OCI-LY1 (cell line): ENCODE measurements at regions not wholly inside any gene's neighbourhood (a gene's known extent, or its start where the extent isn't known, plus 50 kb on each side); places are given as distances from the start of the nearest gene placed in this dataset.

Experiments
- H2AFZ ChIP-seq: fragments of 200-600 bp; sonication (generic), shearing (Covaris generic); 2 replicates; pipeline ENCODE4 v1.6.0; 2014; ENCODE audit warnings: antibody characterized with exemption, mild to moderate bottlenecking, low read length
- H3F3A ChIP-seq: fragments of 200-600 bp; sonication (generic), shearing (Covaris generic); 2 replicates; pipeline ENCODE4 v1.6.0; 2014; ENCODE audit warnings: mild to moderate bottlenecking, antibody characterized with exemption, low read length, moderate library complexity; ENCODE audit not compliant: insufficient read depth
- H3K27ac ChIP-seq: fragments of 200-600 bp; sonication (generic); 2 replicates; pipeline ENCODE4 v1.5.1; 2014; ENCODE audit warnings: low read length, mixed run types, mild to moderate bottlenecking, low read depth; ENCODE audit not compliant: poor library complexity, severe bottlenecking
- H3K27me3 ChIP-seq: fragments of 200-600 bp; sonication (generic); 2 replicates; pipeline ENCODE4 v1.6.0; 2014; ENCODE audit warnings: antibody characterized with exemption, mild to moderate bottlenecking, low read length, moderate library complexity; ENCODE audit not compliant: insufficient read depth
- H3K36me3 ChIP-seq: fragments of 200-600 bp; sonication (generic); 2 replicates; pipeline ENCODE4 v1.6.1; 2014; ENCODE audit warnings: mild to moderate bottlenecking, antibody characterized with exemption, low read length, moderate library complexity, mixed read lengths; ENCODE audit not compliant: insufficient read depth
- H3K4me1 ChIP-seq: fragments of 200-600 bp; sonication (generic); 2 replicates; pipeline ENCODE4 v1.5.1; 2014; ENCODE audit warnings: mild to moderate bottlenecking, low read length, moderate library complexity; ENCODE audit not compliant: insufficient read depth, severe bottlenecking
- H3K4me2 ChIP-seq: fragments of 200-600 bp; sonication (generic), shearing (Covaris generic); 2 replicates; pipeline ENCODE4 v1.6.1; 2014; ENCODE audit warnings: low read length
- H3K4me3 ChIP-seq: fragments of 200-600 bp; sonication (generic); 2 replicates; pipeline ENCODE4 v1.5.1; 2014; ENCODE audit warnings: low read length, low read depth, mild to moderate bottlenecking, mixed read lengths; ENCODE audit not compliant: poor library complexity, severe bottlenecking
- H3K79me2 ChIP-seq: fragments of 200-600 bp; shearing (Covaris generic); 2 replicates; pipeline ENCODE4 v1.6.1; 2016; ENCODE audit warnings: mixed run types, low read length, mixed read lengths; ENCODE audit not compliant: insufficient read depth
- H3K9ac ChIP-seq: fragments of 200-600 bp; sonication (generic), shearing (Covaris generic); 2 replicates; pipeline ENCODE4 v1.6.1; 2014; ENCODE audit warnings: mild to moderate bottlenecking, low read length, mixed read lengths
- H3K9me2 ChIP-seq: fragments of 200-600 bp; sonication (generic), shearing (Covaris generic); 2 replicates; pipeline ENCODE4 v1.6.1; 2014; ENCODE audit warnings: low read depth, mild to moderate bottlenecking, low read length, mixed read lengths
- H3K9me3 ChIP-seq: fragments of 200-600 bp; shearing (Covaris generic); 2 replicates; pipeline ENCODE4 v1.6.1; 2014; ENCODE audit warnings: low read length, mixed read lengths
- H4K20me1 ChIP-seq: fragments of 200-600 bp; sonication (generic), shearing (Covaris generic); 2 replicates; pipeline ENCODE4 v1.6.0; 2016; ENCODE audit warnings: mild to moderate bottlenecking, low read length; ENCODE audit not compliant: insufficient read depth
- CTCF ChIP-seq: fragments of 200-600 bp; sonication (generic), shearing (Covaris generic); IDR thresholded peaks from 2 replicates; pipeline ENCODE4 v1.5.1; 2017; ENCODE audit warnings: mild to moderate bottlenecking, antibody characterized with exemption, low read length, moderate library complexity, mixed read lengths
- EZH2 ChIP-seq: fragments of 200-600 bp; sonication (generic), shearing (Covaris generic); IDR thresholded peaks from 2 replicates; pipeline ENCODE4 v1.8.0; 2017; ENCODE audit warnings: borderline replicate concordance, mixed run types, mild to moderate bottlenecking, antibody characterized with exemption, low read length, moderate library complexity, mixed read lengths

- Histone ChIP-seq H3K4me2 (no peak overlapping the region), H4K20me1 (no peaks in the 10 kb centered on the region), H3K9me3 (no peaks in the 10 kb centered on the region), H3K79me2 (no peaks in the 10 kb centered on the region), H3K9ac (no peak overlapping the region), H3F3A (no peaks in the 10 kb centered on the region), H3K27me3 (no peaks in the 10 kb centered on the region), H3K9me2 (no peaks in the 10 kb centered on the region), H3K4me3 (no peak overlapping the region), H3K36me3 (no peaks in the 10 kb centered on the region), H3K4me1 (no peaks in the 10 kb centered on the region), H3K27ac (no peak overlapping the region), H2AFZ (no peak overlapping the region)
- TF ChIP-seq EZH2 (no peak), CTCF (no peak)
These were observed 381.6 kb downstream of the CDH11 start for GRCh38 chr16:64740261-64740660.

- Histone ChIP-seq H3K9ac (no peak overlapping the region), H3K27ac (no peak overlapping the region), H3K9me3 (no peaks in the 10 kb centered on the region), H3K36me3 (no peaks in the 10 kb centered on the region), H3K79me2 (no peaks in the 10 kb centered on the region), H3F3A (no peaks in the 10 kb centered on the region), H3K27me3 (no peaks in the 10 kb centered on the region), H4K20me1 (no peaks in the 10 kb centered on the region), H3K4me2 (no peak overlapping the region), H2AFZ (no peak overlapping the region), H3K4me3 (no peak overlapping the region), H3K4me1 (no peaks in the 10 kb centered on the region), H3K9me2 (no peaks in the 10 kb centered on the region)
- TF ChIP-seq CTCF: no peak
- no peak for TF ChIP-seq EZH2
These were observed 383.4 kb downstream of the CDH11 start for GRCh38 chr16:64738321-64738960.

- no peaks in the 10 kb centered on the region for H3K27me3 ChIP-seq
- H4K20me1 ChIP-seq: no peaks in the 10 kb centered on the region
- no peaks in the 10 kb centered on the region for H3K4me1 ChIP-seq
- no peaks in the 10 kb centered on the region for H3K9me3 ChIP-seq
- H3K4me2 ChIP-seq: no peak overlapping the region
- H3K79me2 ChIP-seq: no peaks in the 10 kb centered on the region
- no peaks in the 10 kb centered on the region for H3K36me3 ChIP-seq
- no peaks in the 10 kb centered on the region for H3F3A ChIP-seq
- TF ChIP-seq EZH2 (no peak), CTCF (no peak)
- H3K27ac ChIP-seq: no peak overlapping the region
- H3K9me2 ChIP-seq: no peaks in the 10 kb centered on the region
- no peak overlapping the region for H3K4me3 ChIP-seq
- H3K9ac ChIP-seq: no peak overlapping the region
- no peak overlapping the region for H2AFZ ChIP-seq
These were observed 385.0 kb downstream of the CDH11 start for GRCh38 chr16:64736857-64737256.
